HG02852 (cell line): ENCODE measurements at regions not wholly inside any gene's neighbourhood (a gene's known extent, or its start where the extent isn't known, plus 50 kb on each side); places are given as distances from the start of the nearest gene placed in this dataset.
A peak's percentile ranks its signal among the peaks of the same experiment; 100 is the strongest.
"Not testable (repeated sequence)": the region's sequence is repeated elsewhere in the genome, so short reads cannot be mapped to it uniquely, and the experiment has no call there.

ENCODE experiments used
- ATAC-seq: cut with Tn5 transposase; IDR thresholded peaks from one replicate; pipeline ENCODE4 v1.9.1; 2021; ENCODE audit warnings: mild to moderate bottlenecking, moderate library complexity; ENCODE audit not compliant: unreplicated experiment

GRCh38 chr1:58966917-58967740, 183.3 kb upstream of the JUN start:
- ATAC-seq = no peak

- peak; percentile 90 for ATAC-seq
These were observed 184.6 kb upstream of the JUN start for GRCh38 chr1:58968360-58968952.

- ATAC-seq = not testable (repeated sequence)
These were observed 185.3 kb upstream of the JUN start for GRCh38 chr1:58969176-58969575.

DNA sequence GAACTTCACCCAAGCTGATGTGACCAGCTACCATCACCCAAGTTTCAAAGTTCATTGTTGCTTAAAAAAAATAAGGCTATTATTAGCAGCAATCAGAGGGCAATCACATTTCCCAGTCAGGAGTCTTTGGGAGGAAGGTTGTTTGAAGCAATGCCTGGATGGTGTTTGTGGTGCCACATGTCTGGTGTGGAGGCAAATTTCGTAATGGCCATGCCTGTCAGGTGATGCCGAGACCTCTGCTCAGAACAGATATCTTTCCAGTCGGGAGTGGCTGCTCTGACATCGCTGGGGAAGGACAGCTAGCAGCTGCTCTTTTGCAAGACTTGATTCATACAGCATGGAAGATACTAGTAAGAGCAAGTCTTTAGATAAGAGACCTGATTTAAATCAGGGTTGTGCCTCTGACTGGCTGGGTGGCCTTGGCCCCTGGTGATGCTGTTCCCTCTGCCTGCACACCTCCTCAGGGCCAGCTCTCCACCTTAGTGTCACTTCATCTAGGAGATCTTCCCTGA, 187.8 kb upstream of the JUN start:
- ATAC-seq = no peak

DNA sequence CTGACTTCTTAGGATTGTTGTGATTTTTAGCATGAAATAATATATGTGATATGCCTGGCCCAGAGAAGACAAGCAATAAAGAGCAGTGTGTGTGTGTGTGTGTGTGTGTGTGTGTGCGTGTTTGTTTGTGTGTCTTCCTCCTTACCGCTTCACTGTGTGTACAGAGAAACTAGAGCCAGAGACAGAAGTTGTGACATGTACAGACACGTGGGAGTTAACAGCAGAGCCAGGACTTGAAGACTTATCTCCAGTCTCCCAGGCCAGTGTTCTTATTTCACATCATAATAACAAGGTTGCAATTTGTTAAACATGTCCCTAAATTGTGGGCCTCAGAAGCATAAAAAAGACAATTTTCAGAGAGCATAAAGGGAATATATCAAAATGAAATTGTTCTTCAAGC, 192.0 kb upstream of the JUN start:
- ATAC-seq = no peak

GRCh38 chr1:58976294-58976693, 192.4 kb upstream of the JUN start:
- ATAC-seq = no peak

DNA sequence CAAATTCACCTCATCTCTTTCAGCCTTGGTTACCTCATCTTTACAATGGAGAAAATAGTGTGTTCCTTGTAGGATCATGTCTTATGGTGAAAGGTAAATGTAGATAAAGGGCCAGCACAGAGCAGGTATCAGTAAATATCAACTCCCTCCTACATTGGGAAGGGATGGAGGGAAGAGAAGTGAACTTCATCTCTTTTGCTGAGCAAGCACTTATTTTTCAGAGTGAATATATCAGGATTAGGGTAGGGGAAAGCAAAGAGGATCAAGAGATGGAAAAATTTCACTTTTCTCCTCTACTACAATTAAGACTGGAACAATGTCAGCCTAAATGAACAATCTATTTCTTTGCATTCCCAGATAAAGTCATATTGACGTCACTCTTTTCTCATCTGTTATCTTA, 193.8 kb upstream of the JUN start:
- no peak for ATAC-seq

- no peak for ATAC-seq
These were observed 194.2 kb upstream of the JUN start for GRCh38 chr1:58978096-58978495.

GRCh38 chr1:58979086-58979485, 195.2 kb upstream of the JUN start:
- no peak for ATAC-seq

DNA sequence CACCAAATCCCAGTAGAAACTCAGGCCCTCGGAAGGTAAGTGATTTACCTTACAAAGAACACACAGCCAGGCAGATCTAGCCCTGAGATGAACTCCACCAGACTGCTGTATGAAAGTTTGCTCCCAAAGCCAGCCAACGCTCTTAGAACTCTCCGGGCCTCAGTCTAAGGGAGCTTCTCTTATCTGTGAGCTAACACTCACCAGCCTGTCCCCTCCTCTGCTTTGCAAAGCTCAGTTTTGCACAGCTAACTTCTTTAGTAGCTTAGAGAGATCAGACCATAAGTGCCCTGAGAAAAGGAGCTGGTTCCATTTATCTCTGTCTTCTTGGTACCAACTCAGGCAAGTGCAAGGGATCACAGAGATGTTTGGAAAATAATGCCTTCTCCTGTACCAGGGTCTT, 195.8 kb upstream of the JUN start:
- ATAC-seq = no peak

DNA sequence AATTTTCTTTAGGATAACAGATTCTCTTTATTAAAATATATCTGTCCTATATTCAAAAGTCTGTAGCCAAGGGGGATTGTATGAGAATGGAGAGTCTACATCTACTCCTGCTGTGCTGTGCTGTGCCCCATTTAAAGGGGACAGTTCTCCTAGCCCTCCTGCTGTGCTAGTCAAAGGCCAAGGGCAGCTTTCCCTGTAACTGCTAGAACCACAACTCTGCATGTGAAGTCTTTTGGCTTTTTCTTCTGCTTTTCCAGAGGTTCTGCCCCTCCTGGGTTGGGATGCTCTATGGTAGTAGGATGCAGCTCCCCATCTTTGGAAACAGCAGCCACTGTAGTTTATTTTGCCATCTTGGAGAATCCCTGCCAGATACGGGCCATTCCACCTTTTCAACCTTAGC, 197.5 kb upstream of the JUN start:
- ATAC-seq = no peak

DNA sequence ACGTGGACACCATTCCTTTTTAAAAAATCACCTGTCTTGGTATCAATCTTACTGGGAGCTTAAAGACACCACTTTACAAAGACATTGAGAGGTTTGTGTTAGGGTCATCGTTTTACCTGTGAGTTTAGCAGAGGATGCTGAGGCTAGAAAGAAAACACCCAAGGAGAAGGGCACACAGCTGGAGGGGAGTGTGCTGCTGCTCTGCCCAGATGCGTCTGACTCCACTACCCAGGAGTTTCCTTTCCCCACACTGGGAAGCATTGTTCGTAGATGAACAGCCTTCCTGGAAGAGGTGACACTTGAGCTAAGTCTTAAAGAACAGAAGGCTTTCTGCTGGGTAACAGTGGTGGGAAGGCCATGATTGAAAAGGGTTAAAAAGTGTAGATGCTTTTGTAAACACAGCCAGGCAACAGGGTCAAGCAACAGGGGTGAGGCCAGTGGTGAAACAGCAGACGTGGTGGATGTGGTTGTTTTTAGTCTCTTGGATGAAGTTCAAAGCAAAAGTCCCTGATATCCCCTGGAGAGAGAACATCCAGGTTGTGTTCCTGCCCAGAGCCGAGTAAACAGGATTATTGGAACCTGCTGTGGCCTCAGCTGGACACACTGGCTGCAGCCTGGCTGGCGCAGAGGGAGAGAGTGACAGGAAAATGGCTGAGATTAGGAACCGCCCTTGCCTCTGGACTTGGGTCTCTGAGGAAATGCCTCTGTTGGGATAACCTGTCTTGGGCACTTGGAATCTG, 198.6 kb upstream of the JUN start:
- no peak for ATAC-seq

- no peak for ATAC-seq
These were observed 199.3 kb upstream of the JUN start for GRCh38 chr1:58983162-58983561.

DNA sequence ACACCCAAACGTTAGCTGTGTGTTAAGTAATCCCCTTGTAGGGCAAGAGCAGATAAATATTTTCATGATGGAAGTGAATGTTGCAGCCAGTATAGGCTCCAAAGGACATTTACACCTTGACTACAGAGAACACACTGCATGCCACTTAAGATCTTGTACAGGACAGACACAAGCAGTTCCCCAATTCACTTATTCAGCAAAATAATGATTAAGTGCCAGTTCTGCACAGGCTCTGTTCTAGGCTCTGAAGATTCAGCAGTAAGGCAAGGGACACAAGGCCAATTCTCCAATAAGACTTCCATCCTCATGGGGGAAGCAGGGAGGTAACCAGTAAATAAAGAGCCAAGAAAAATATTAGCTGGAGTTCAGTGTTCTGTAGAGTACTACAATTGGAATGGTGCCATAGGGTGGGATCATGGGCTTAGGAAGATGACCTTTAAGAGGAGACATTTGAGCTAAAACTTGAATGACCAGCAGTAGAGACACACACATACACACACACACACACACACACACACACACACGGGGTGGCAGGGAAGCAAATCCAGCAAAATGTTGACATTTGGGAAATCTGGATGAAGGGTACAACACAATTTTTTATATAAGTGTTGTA, 199.9 kb upstream of the JUN start:
- no peak for ATAC-seq

DNA sequence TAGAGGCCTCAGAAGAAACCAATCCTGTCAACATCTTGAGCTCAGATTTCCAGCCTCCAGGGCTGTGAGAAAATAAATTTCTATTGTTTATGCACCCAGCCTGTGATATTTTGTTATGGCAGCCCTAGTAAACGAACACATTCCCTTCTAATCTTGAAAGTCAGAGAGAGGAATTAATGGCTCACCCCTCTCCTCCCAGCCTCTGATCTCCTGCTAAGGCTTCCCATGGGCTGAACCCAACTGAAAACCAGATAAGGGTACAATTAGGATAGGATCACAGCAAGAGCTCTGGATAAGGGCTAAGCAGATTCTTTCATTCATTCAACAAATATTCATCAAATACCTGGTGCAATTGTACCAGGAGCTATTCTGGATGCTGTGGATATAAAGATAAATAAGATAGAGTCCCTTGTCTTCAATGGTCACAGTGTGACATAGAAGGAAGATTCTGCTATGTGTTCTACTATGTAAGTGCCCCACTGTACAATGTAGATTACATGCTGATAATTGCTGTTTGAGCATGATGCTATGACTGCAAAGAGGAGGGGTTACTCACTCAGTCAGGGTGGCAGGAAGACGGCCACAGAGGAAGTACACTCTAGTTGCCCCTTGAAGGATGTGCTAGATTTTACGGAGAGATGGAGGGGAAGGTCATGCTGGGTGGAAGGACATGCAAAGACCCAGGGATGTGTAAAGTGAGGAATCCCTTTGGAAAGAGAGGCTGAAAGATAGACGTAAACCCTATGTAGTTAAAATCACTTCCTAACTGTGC, 203.3 kb upstream of the JUN start:
- no peak for ATAC-seq

DNA sequence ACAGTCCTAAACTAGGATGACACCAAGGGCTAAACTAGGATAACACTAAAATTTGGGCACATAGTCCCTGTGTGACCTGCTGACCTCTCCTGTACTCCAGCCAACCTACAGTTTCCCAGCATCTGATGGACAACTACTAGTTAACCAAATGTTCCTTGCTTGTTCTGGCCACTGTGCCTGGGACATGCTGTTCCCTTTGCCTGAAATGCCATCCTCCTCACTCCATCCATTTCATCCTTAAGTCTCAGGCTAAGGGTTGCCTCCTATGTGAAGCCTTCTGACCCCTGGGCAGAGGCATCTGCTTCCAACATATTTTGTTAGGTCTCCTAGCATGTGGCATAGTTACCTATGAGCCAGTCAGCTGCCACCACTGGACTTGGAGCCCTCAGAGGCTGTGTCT, 204.9 kb upstream of the JUN start:
- no peak for ATAC-seq

DNA sequence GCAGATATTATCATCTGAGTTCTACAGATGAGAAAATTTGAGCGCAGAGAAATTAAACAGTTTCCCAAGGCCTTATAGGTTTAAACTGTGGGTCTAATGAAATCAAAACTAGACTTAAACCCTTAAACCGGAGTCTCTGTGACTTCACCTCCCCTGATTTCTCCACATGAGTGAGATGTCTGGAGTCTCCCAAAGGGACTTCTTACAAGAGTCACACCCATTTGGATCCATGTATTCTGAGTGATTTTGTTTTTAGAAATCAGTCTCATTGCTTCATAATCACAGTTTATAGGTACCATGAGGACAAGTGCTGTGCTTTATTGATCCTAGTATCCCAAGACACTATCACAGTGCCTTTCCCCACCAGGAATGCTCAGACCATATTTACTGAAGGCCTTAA, 206.0 kb upstream of the JUN start:
- ATAC-seq = no peak

- no peak for ATAC-seq
These were observed 207.5 kb upstream of the JUN start for GRCh38 chr1:58991305-58991704.

GRCh38 chr1:58992643-58993042, 208.8 kb upstream of the JUN start:
- ATAC-seq = no peak

DNA sequence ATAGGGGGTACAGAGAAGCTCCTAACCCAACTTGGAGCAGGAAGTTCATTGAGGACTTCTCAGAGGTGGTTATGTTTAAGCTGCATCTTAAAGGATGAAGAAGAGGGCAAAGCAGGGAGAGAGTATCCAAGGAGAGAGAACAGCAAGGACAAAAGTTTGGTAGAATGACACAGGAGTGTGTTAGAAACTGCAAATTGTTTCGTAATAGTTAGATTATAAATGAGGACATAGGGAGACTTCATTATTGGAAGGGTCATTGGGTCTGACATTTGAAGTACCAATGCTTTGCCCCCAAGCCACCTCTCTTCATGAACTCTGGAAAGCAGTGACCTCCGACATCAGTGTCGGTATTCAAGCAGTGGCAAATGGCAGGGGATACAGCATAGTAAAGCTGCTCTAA, 209.6 kb upstream of the JUN start:
- no peak for ATAC-seq

- ATAC-seq = no peak
These were observed 210.8 kb upstream of the JUN start for GRCh38 chr1:58994664-58995063.
